Activated T-helper 1 cell treated with anti-CD3 and anti-CD28 coated beads, Interleukin-12 subunit alpha, Interleukin-12 subunit beta, Interleukin-2, Interleukin-4 antibody, amounts not matched to agents 30 ng/mL and 10 ng/mL and 1 ng/mL, durations not matched to agents 14 hours and 24 hours and 36 hours (primary cell): ENCODE measurements at regions not wholly inside any gene's neighbourhood (a gene's known extent, or its start where the extent isn't known, plus 50 kb on each side); places are given as distances from the start of the nearest gene placed in this dataset.

Experiments
- DNase-seq: peaks from one replicate; pipeline ENCODE4 v3.0.0; 2021; ENCODE audit warnings: low spot score
- H3K27ac Mint-ChIP-seq: one replicate; pipeline ENCODE4 v1.8.0; 2021; ENCODE audit warnings: mild to moderate bottlenecking, mixed read lengths
- H3K27me3 Mint-ChIP-seq: one replicate; pipeline ENCODE4 v1.8.0; 2022; ENCODE audit warnings: mild to moderate bottlenecking, moderate library complexity, mixed read lengths; ENCODE audit not compliant: insufficient read depth
- H3K36me3 Mint-ChIP-seq: one replicate; pipeline ENCODE4 v1.8.0; 2021; ENCODE audit warnings: low read depth, mixed read lengths
- H3K4me1 Mint-ChIP-seq: one replicate; pipeline ENCODE4 v1.8.0; 2021; ENCODE audit warnings: low read depth, mixed read lengths
- H3K4me3 Mint-ChIP-seq: one replicate; pipeline ENCODE4 v1.8.0; 2021; ENCODE audit warnings: mild to moderate bottlenecking, moderate library complexity, mixed read lengths
- H3K9me3 Mint-ChIP-seq: one replicate; pipeline ENCODE4 v1.8.0; 2021; ENCODE audit warnings: mixed read lengths
- intact Hi-C: fragments of 100-400 bp; cut with micrococcal nuclease; formaldehyde crosslinking; loops from one replicate; pipeline ENCODE4 v1.15.1; 2024

GRCh38 chrX:10051866-10052480 lies 84.8 kb downstream of the CLDN34 start:
- no peaks in the 10 kb centered on the region for H3K9me3 Mint-ChIP-seq
- no peak for DNase-seq
- no peak overlapping the region for H3K27ac Mint-ChIP-seq
- no peaks in the 10 kb centered on the region for H3K27me3 Mint-ChIP-seq
- peaks cover 24% of the 10 kb centered on the region for H3K4me1 Mint-ChIP-seq
- intact Hi-C loops: no loop called here
- H3K4me3 Mint-ChIP-seq: no peak overlapping the region
- peaks cover 2% of the 10 kb centered on the region for H3K36me3 Mint-ChIP-seq

GRCh38 chrX:10052906-10053625 lies 85.9 kb downstream of the CLDN34 start:
- no peak for DNase-seq
- Mint-ChIP-seq H3K27ac (no peak overlapping the region), H3K9me3 (no peaks in the 10 kb centered on the region), H3K27me3 (no peaks in the 10 kb centered on the region), H3K36me3 (peaks cover 4% of the 10 kb centered on the region), H3K4me1 (peaks cover 24% of the 10 kb centered on the region), H3K4me3 (no peak overlapping the region)
- intact Hi-C loops: no loop called here

- intact Hi-C loops: no loop called here
- Mint-ChIP-seq H3K27ac (no peak overlapping the region), H3K27me3 (no peaks in the 10 kb centered on the region)
Observed at GRCh38 chrX:10054396-10054795, 87.2 kb downstream of the CLDN34 start.

GRCh38 chrX:10055430-10055829 lies 88.3 kb downstream of the CLDN34 start:
- Mint-ChIP-seq H3K27me3 (no peaks in the 10 kb centered on the region), H3K4me1 (peaks cover 18% of the 10 kb centered on the region), H3K27ac (no peak overlapping the region), H3K4me3 (no peak overlapping the region), H3K9me3 (no peaks in the 10 kb centered on the region), H3K36me3 (peaks cover 4% of the 10 kb centered on the region)
- intact Hi-C loops: no loop called here
- DNase-seq: no peak

More at GRCh38 chrX:10054396-10054795, 87.2 kb downstream of the CLDN34 start:
- no peak for DNase-seq
- H3K9me3 Mint-ChIP-seq: no peaks in the 10 kb centered on the region
- H3K4me1 Mint-ChIP-seq: peaks cover 24% of the 10 kb centered on the region
- no peak overlapping the region for H3K4me3 Mint-ChIP-seq
- H3K36me3 Mint-ChIP-seq: peaks cover 4% of the 10 kb centered on the region

GRCh38 chrX:10062352-10062751 lies 94.4 kb upstream of the CLCN4 start:
- Mint-ChIP-seq H3K4me3 (no peak overlapping the region), H3K36me3 (peaks cover 10% of the 10 kb centered on the region), H3K27ac (no peak overlapping the region), H3K4me1 (peaks cover 5% of the 10 kb centered on the region), H3K27me3 (no peaks in the 10 kb centered on the region), H3K9me3 (no peaks in the 10 kb centered on the region)
- intact Hi-C loops: no loop called here
- no peak for DNase-seq

- Mint-ChIP-seq H3K36me3 (peaks cover 9% of the 10 kb centered on the region), H3K27ac (no peak overlapping the region), H3K9me3 (no peaks in the 10 kb centered on the region), H3K4me1 (peaks cover 5% of the 10 kb centered on the region), H3K4me3 (no peak overlapping the region), H3K27me3 (no peaks in the 10 kb centered on the region)
- intact Hi-C loops: no loop called here
- no peak for DNase-seq
Observed at GRCh38 chrX:10062980-10063379, 93.8 kb upstream of the CLCN4 start.

- intact Hi-C loops: no loop called here
- Mint-ChIP-seq H3K9me3 (no peaks in the 10 kb centered on the region), H3K4me1 (peaks cover 5% of the 10 kb centered on the region), H3K27me3 (no peaks in the 10 kb centered on the region), H3K36me3 (peaks cover 13% of the 10 kb centered on the region), H3K4me3 (no peak overlapping the region), H3K27ac (no peak overlapping the region)
- DNase-seq: no peak
Observed at GRCh38 chrX:10064736-10065135, 92.0 kb upstream of the CLCN4 start.

- Mint-ChIP-seq H3K27ac (peak overlapping the region; percentile 34), H3K4me3 (no peak overlapping the region), H3K27me3 (no peaks in the 10 kb centered on the region), H3K9me3 (no peaks in the 10 kb centered on the region), H3K4me1 (peaks cover 9% of the 10 kb centered on the region), H3K36me3 (peaks cover 17% of the 10 kb centered on the region)
- intact Hi-C loops: no loop called here
- no peak for DNase-seq
Observed at GRCh38 chrX:10070714-10071436, 85.9 kb upstream of the CLCN4 start.

GRCh38 chrX:10071451-10072144 lies 85.2 kb upstream of the CLCN4 start:
- Mint-ChIP-seq H3K27ac (peak overlapping the region; percentile 34), H3K4me3 (no peak overlapping the region), H3K4me1 (peaks cover 9% of the 10 kb centered on the region), H3K9me3 (no peaks in the 10 kb centered on the region), H3K36me3 (peaks cover 15% of the 10 kb centered on the region), H3K27me3 (no peaks in the 10 kb centered on the region)
- no peak for DNase-seq
- intact Hi-C loops: no loop called here

- Mint-ChIP-seq H3K27ac (no peak overlapping the region), H3K36me3 (peaks cover 9% of the 10 kb centered on the region), H3K27me3 (no peaks in the 10 kb centered on the region), H3K4me3 (no peak overlapping the region), H3K4me1 (peaks cover 17% of the 10 kb centered on the region), H3K9me3 (no peaks in the 10 kb centered on the region)
- no peak for DNase-seq
- intact Hi-C loops: no loop called here
Observed at GRCh38 chrX:10072786-10073568, 83.8 kb upstream of the CLCN4 start.

GRCh38 chrX:10073671-10074070 lies 83.1 kb upstream of the CLCN4 start:
- peaks cover 8% of the 10 kb centered on the region for H3K36me3 Mint-ChIP-seq
- H3K27ac Mint-ChIP-seq: no peak overlapping the region
- DNase-seq: no peak
- H3K4me1 Mint-ChIP-seq: peaks cover 17% of the 10 kb centered on the region
- intact Hi-C loops: no loop called here
- no peak overlapping the region for H3K4me3 Mint-ChIP-seq
- no peaks in the 10 kb centered on the region for H3K27me3 Mint-ChIP-seq
- no peaks in the 10 kb centered on the region for H3K9me3 Mint-ChIP-seq

- H3K4me1 Mint-ChIP-seq: peaks cover 17% of the 10 kb centered on the region
- intact Hi-C loops: no loop called here
- peaks cover 7% of the 10 kb centered on the region for H3K36me3 Mint-ChIP-seq
- no peak overlapping the region for H3K27ac Mint-ChIP-seq
- H3K4me3 Mint-ChIP-seq: no peak overlapping the region
- no peaks in the 10 kb centered on the region for H3K9me3 Mint-ChIP-seq
- no peaks in the 10 kb centered on the region for H3K27me3 Mint-ChIP-seq
- DNase-seq: no peak
Observed at GRCh38 chrX:10074241-10074941, 82.4 kb upstream of the CLCN4 start.
